Cardiac muscle cell (in vitro differentiated cells and primary cell): ENCODE measurements at regions not wholly inside any gene's neighbourhood (a gene's known extent, or its start where the extent isn't known, plus 50 kb on each side); places are given as distances from the start of the nearest gene placed in this dataset.
"Not testable (repeated sequence)": the region's sequence is repeated elsewhere in the genome, so short reads cannot be mapped to it uniquely, and the experiment has no call there.

Experiments used
- DNase-seq, 2 donors: peaks; one replicate each; pipeline versions ENCODE4 v3.0.0 to v3.0.0-alpha.2; 2010 to 2017; ENCODE audit warnings: low read depth in 1 of 2, low spot score in 1 of 2
- H3K27ac ChIP-seq: fragments of 200-600 bp; sonication (generic); 2 replicates; pipeline ENCODE4 v1.5.1; 2016
- H3K27me3 ChIP-seq: fragments of 200-600 bp; sonication (generic); 2 replicates; pipeline ENCODE4 v1.6.0; 2016; ENCODE audit warnings: control low read depth
- H3K36me3 ChIP-seq: fragments of 200-600 bp; sonication (generic); 2 replicates; pipeline ENCODE4 v1.5.1; 2016; ENCODE audit warnings: control low read depth
- H3K4me1 ChIP-seq: fragments of 200-600 bp; sonication (generic); 2 replicates; pipeline ENCODE4 v1.8.1; 2017; ENCODE audit warnings: low read depth, mild to moderate bottlenecking, mixed run types
- H3K4me3 ChIP-seq: fragments of 200-600 bp; sonication (generic); 2 replicates; pipeline ENCODE4 v1.5.1; 2016; ENCODE audit warnings: mild to moderate bottlenecking
- H3K9me3 ChIP-seq: fragments of 200-600 bp; sonication (generic); 2 replicates; pipeline ENCODE4 v1.5.1; 2017; ENCODE audit warnings: low read depth, mild to moderate bottlenecking, control low read depth
- TF ChIP-seq, protein P1 (sequence below): IDR thresholded peaks from 2 replicates; pipeline ENCODE4 v1.5.1; 2012; ENCODE audit warnings: low read depth, mild to moderate bottlenecking, low read length

DNA sequence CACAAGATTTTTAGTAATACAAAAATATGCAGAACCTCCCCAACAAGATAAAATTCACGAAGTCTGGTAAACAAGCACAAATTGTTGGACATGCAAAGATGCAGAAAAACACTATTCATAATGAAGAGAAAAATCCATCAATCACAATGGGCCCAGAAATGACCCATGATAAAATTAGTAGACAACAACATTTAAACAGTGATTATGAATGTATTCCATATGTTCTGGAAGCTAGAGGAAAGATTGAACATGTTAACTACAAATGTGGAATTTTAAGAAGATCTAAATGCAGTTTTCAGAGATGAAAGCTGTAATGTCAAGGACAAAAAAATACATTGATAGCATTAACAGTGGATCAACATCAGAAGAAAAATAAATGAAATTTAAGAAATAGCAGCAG, 243.3 kb upstream of the LINC00305 start:
- no peak for DNase-seq
- Histone ChIP-seq H3K4me3 (no peak overlapping the region), H3K9me3 (no peaks in the 10 kb centered on the region), H3K4me1 (no peaks in the 10 kb centered on the region), H3K27ac (no peak overlapping the region), H3K27me3 (no peaks in the 10 kb centered on the region), H3K36me3 (no peaks in the 10 kb centered on the region)
- TF ChIP-seq, protein P1, sequence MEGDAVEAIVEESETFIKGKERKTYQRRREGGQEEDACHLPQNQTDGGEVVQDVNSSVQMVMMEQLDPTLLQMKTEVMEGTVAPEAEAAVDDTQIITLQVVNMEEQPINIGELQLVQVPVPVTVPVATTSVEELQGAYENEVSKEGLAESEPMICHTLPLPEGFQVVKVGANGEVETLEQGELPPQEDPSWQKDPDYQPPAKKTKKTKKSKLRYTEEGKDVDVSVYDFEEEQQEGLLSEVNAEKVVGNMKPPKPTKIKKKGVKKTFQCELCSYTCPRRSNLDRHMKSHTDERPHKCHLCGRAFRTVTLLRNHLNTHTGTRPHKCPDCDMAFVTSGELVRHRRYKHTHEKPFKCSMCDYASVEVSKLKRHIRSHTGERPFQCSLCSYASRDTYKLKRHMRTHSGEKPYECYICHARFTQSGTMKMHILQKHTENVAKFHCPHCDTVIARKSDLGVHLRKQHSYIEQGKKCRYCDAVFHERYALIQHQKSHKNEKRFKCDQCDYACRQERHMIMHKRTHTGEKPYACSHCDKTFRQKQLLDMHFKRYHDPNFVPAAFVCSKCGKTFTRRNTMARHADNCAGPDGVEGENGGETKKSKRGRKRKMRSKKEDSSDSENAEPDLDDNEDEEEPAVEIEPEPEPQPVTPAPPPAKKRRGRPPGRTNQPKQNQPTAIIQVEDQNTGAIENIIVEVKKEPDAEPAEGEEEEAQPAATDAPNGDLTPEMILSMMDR = no peak

DNA sequence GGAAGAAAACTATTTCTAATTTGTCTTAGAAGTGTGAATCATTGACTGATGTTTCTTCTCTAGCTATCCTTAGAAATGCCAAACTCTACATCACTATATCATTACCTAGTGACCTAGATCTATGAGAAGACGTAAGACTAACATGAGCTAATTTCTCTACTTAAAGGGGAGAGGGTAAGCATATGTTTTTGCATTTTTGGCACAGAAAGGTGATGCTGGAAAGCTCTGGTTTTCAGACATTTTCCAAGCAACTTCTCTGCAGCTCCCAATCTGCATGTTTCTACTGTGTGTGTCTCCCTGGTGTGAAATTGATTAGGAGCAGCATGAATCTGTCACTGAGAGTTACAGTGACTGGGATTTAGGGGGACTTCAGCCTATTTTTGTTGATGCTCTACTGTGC, 235.2 kb upstream of the LINC00305 start:
- no peak for DNase-seq
- TF ChIP-seq, protein P1 = no peak
- no peak overlapping the region for H3K27ac ChIP-seq
- no peaks in the 10 kb centered on the region for H3K27me3 ChIP-seq
- H3K9me3 ChIP-seq = no peaks in the 10 kb centered on the region
- H3K36me3 ChIP-seq = no peaks in the 10 kb centered on the region
- H3K4me1 ChIP-seq = no peaks in the 10 kb centered on the region
- H3K4me3 ChIP-seq = no peak overlapping the region

DNA sequence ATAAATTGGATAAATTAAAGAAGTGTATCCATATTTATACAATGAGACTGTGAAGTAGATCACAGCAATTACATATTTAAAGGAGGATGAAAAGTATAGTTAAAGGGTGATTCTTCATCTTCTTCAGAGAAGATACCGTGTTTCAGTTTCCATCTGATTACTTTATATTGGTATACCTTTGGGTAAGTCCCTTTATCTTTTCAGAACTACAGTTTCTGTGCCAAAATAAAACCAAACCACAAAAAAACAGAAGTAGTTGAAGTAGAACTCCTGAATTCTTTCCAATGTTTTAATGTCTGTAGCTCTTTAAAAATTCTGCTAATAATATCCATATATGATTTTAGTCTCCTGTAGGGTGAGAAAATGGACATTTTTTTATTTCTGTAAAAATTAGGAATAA, 231.2 kb upstream of the LINC00305 start:
- Histone ChIP-seq H3K36me3 (no peaks in the 10 kb centered on the region), H3K27me3 (no peaks in the 10 kb centered on the region), H3K4me3 (no peak overlapping the region), H3K27ac (no peak overlapping the region), H3K4me1 (no peaks in the 10 kb centered on the region), H3K9me3 (no peaks in the 10 kb centered on the region)
- TF ChIP-seq, protein P1 = no peak
- DNase-seq = no peak

DNA sequence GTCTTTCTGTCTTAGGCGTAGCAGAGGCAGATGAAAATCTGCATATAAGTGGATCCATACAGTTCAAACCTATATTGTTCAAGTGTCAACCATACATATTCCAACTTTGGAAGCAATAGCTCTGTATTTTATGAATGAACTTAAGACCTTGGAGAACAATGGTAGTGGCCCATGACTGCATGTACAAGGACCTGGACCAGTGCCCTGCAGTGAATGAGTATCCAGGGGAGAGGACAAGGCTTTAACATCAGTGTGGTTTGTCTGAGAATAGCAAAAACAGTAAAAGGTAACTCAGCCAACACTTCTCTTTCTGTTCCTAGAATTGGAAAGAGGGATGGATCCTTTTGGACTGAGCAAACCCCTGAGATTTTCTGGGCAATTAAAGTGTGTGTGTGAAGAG, 230.8 kb upstream of the LINC00305 start:
- Histone ChIP-seq H3K27me3 (no peaks in the 10 kb centered on the region), H3K4me3 (no peak overlapping the region), H3K4me1 (no peaks in the 10 kb centered on the region), H3K36me3 (no peaks in the 10 kb centered on the region), H3K27ac (no peak overlapping the region), H3K9me3 (no peaks in the 10 kb centered on the region)
- TF ChIP-seq, protein P1 = no peak
- DNase-seq = no peak

DNA sequence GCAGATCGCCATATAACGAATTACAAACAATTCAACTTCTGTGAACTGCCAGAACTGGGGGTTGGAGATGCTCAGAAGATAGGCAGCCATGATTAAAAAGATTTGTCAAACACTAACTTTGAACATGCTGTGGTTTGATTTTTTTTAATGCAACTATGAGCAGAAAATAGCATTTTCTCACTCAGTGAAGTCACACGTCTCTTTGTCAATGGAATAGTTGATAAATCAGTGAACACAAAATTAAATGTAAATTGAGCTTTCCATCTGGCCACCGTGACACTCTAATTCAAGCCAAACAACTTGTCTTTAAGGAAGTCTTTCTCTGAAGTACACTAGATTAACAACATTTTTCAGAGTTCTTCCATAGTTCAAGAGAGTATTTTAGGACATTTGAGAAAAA, 228.6 kb upstream of the LINC00305 start:
- H3K4me1 ChIP-seq = no peaks in the 10 kb centered on the region
- TF ChIP-seq, protein P1 = no peak
- H3K36me3 ChIP-seq = no peaks in the 10 kb centered on the region
- DNase-seq = no peak
- no peak overlapping the region for H3K4me3 ChIP-seq
- H3K27ac ChIP-seq = no peak overlapping the region
- no peaks in the 10 kb centered on the region for H3K9me3 ChIP-seq
- no peaks in the 10 kb centered on the region for H3K27me3 ChIP-seq

DNA sequence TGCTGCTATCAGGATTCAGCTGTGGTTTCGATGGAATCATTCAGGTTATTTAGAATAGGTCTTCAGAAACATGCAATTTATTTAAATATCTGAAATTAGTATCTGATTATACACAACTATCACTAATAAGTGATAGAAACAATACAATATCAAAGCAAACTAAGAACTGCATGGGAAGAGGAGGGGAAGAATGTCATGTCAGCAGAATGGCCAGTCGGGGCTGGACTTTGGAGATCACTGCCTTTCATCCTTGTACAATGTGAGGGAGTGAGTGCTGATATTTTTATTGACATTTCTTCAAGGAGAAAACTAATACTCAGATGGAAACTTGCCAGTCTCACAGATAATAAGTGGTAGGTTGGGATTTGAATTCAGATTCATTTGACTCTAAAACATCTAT, 224.0 kb upstream of the LINC00305 start:
- H3K9me3 ChIP-seq = no peaks in the 10 kb centered on the region
- no peaks in the 10 kb centered on the region for H3K27me3 ChIP-seq
- no peaks in the 10 kb centered on the region for H3K36me3 ChIP-seq
- H3K4me3 ChIP-seq = no peak overlapping the region
- no peaks in the 10 kb centered on the region for H3K4me1 ChIP-seq
- H3K27ac ChIP-seq = no peak overlapping the region
- TF ChIP-seq, protein P1 = no peak
- no peak for DNase-seq

DNA sequence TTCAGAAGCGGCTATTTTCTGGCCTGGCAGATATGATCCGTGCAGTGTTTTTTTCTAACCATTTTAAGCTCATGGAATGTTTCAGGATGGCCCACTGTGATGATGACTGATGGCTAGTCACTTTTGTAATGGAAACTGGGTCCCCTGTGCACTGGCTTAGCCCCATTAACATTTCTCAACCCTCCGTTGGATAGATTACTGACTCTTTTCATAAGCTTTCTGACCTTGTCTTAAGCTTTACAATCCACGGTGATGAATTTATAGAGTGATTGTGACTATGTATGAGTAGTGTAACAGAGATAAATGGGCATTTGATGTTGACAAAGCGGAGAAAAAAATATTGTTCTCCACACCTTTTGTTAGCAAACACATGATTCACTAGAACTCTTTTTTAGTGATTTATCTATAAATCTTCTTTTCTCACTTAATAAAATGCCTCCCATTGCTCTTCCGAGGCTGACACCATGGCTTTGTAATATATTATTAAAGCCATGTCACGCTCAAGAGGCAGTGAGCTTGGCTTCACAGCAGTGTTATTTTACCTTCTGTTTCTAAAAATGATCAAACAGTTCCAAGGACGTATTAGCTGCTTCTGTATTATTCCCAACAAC, 221.0 kb upstream of the LINC00305 start:
- H3K4me3 ChIP-seq, H3K4me1 ChIP-seq, H3K9me3 ChIP-seq, DNase-seq, H3K36me3 ChIP-seq, H3K27me3 ChIP-seq, H3K27ac ChIP-seq: not testable (repeated sequence)
